Astrocyte (in vitro differentiated cells and primary cell): ENCODE measurements at regions not wholly inside any gene's neighbourhood (a gene's known extent, or its start where the extent isn't known, plus 50 kb on each side); places are given as distances from the start of the nearest gene placed in this dataset.

ENCODE experiments used
- EZH2 ChIP-seq: IDR thresholded peaks from 2 replicates; pipeline ENCODE4 v1.6.1; 2012; ENCODE audit warnings: mild to moderate bottlenecking, low read length, inconsistent platforms; ENCODE audit not compliant: insufficient read depth
- TF ChIP-seq, protein P1 (sequence below): IDR thresholded peaks from 2 replicates; pipeline ENCODE4 v1.5.1; 2011; ENCODE audit warnings: low read depth, mild to moderate bottlenecking, inconsistent platforms, low read length, moderate library complexity; ENCODE audit not compliant: insufficient read depth

- TF ChIP-seq, protein P1, sequence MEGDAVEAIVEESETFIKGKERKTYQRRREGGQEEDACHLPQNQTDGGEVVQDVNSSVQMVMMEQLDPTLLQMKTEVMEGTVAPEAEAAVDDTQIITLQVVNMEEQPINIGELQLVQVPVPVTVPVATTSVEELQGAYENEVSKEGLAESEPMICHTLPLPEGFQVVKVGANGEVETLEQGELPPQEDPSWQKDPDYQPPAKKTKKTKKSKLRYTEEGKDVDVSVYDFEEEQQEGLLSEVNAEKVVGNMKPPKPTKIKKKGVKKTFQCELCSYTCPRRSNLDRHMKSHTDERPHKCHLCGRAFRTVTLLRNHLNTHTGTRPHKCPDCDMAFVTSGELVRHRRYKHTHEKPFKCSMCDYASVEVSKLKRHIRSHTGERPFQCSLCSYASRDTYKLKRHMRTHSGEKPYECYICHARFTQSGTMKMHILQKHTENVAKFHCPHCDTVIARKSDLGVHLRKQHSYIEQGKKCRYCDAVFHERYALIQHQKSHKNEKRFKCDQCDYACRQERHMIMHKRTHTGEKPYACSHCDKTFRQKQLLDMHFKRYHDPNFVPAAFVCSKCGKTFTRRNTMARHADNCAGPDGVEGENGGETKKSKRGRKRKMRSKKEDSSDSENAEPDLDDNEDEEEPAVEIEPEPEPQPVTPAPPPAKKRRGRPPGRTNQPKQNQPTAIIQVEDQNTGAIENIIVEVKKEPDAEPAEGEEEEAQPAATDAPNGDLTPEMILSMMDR: no peak
- TF ChIP-seq EZH2: no peak
Measured at GRCh38 chr18:3329471-3329870, 67.5 kb downstream of the MYL12B start.
